Choroid plexus epithelial cell (primary cell): ENCODE measurements at regions not wholly inside any gene's neighbourhood (a gene's known extent, or its start where the extent isn't known, plus 50 kb on each side); places are given as distances from the start of the nearest gene placed in this dataset.

ENCODE experiments used
- DNase-seq: peaks from one replicate; pipeline ENCODE4 v3.0.0-alpha.2; 2010; ENCODE audit warnings: low read depth
- H3K4me3 ChIP-seq: 2 replicates; pipeline ENCODE4 v1.5.1; 2011; ENCODE audit warnings: low read depth, mild to moderate bottlenecking, control low read depth, low read length, moderate library complexity
- CTCF ChIP-seq: conservative IDR thresholded peaks from 2 replicates; pipeline ENCODE4 v1.5.1; 2011; ENCODE audit warnings: low read depth, mild to moderate bottlenecking, control low read depth, inconsistent platforms, low read length, moderate library complexity

GRCh38 chr12:4214877-4215228 is 58.7 kb upstream of the CCND2 start:
- no peak overlapping the region for H3K4me3 ChIP-seq
- no peak for DNase-seq
- TF ChIP-seq CTCF: no peak

GRCh38 chr12:4213471-4213870 is 60.1 kb upstream of the CCND2 start:
- DNase-seq: no peak
- no peak overlapping the region for H3K4me3 ChIP-seq
- no peak for TF ChIP-seq CTCF

- no peak for TF ChIP-seq CTCF
- no peak overlapping the region for H3K4me3 ChIP-seq
- no peak for DNase-seq
Measured at GRCh38 chr12:4212845-4213244, 60.7 kb upstream of the CCND2 start.

- TF ChIP-seq CTCF: no peak
- no peak for DNase-seq
- H3K4me3 ChIP-seq: no peak overlapping the region
Measured at GRCh38 chr12:4211372-4211771, 62.2 kb upstream of the CCND2 start.

- DNase-seq: no peak
- no peak for TF ChIP-seq CTCF
- no peak overlapping the region for H3K4me3 ChIP-seq
Measured at GRCh38 chr12:4210183-4210582, 63.4 kb upstream of the CCND2 start.

- no peak for TF ChIP-seq CTCF
- no peak for DNase-seq
- no peak overlapping the region for H3K4me3 ChIP-seq
Measured at GRCh38 chr12:4206470-4206869, 67.1 kb upstream of the CCND2 start.

GRCh38 chr12:4203772-4204376 is 69.7 kb upstream of the CCND2 start:
- no peak for DNase-seq
- no peak overlapping the region for H3K4me3 ChIP-seq
- TF ChIP-seq CTCF: no peak
